ENCODE measurements at regions not wholly inside any gene's neighbourhood (a gene's known extent, or its start where the extent isn't known, plus 50 kb on each side); places are given as distances from the start of the nearest gene placed in this dataset.
"Not testable (repeated sequence)": the region's sequence is repeated elsewhere in the genome, so short reads cannot be mapped to it uniquely, and the experiment has no call there.

- DNase-seq (ENCODE audit: low read depth, low spot score) = no peak
Measured at GRCh38 chr2:14751581-14751980, 119.1 kb downstream of the LRATD1 start.

- no peak for DNase-seq (ENCODE audit: low read depth, low spot score)
Measured at GRCh38 chr2:14752295-14752694, 119.8 kb downstream of the LRATD1 start.

GRCh38 chr2:14756122-14756541, 123.6 kb downstream of the LRATD1 start:
- peak; percentile 51 for DNase-seq (ENCODE audit: low read depth, low spot score)

- peak; percentile 74 for DNase-seq (ENCODE audit: low read depth, low spot score)
Measured at GRCh38 chr2:14756981-14757657, 124.6 kb downstream of the LRATD1 start.

DNA sequence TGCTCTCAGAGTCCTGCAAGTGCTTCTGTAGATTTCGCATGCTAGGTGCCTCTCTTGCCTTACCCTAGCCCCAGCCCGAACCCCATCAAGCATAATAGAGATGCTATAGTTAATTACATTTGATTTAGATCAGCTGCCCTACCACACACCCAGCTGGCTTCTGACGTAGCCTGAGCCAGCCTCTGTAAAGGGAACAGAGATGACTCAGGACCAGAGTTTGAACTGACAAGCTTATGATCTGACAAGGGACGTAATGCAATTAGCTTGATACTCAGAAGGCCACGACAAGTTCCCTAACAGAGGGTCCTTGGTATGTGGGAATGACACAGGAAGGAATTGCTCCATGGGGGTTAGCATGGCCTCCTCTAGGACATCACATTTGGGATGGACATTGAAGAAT, 126.6 kb downstream of the LRATD1 start:
- DNase-seq (ENCODE audit: low read depth, low spot score) = no peak

DNA sequence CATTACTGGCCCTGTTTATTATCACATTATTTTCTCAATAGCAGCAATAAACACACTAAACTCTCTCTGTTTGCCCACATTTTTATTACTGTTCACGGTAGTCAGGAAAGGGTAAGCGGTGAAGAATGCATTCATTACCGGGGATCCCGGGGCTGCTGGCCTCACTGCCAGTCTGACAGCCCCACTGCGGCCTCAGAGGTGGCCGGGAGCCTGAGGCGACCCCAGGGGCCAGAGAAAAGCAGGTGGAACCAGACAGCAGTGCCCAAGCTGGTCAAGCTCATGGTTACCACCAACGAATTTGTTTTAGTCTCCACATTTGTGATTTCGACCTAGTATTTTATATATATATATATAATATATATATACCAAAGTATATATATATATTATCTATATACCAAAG, 127.7 kb downstream of the LRATD1 start:
- no peak for DNase-seq (ENCODE audit: low read depth, low spot score)

- no peak for DNase-seq (ENCODE audit: low read depth, low spot score)
Measured at GRCh38 chr2:14761118-14761517, 128.6 kb downstream of the LRATD1 start.

DNA sequence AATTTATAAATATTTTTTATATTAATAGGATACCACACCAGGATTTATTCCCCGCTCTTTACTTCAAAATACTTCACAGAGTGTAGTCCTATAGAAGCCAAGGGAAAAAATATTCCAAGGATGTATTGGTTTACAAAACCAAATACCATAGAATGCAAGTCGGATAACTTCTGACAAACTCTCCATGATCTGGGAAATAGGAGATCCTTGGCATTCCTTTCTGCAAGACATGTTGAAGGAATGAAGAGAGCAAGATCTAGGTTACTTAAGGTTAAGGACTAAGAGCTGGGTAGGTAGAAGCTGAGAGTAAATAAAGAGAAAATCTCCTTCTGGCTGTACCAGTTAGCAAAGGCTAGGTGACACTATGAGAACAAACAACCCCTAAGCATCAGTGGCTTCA, 141.2 kb downstream of the LRATD1 start:
- DNase-seq (ENCODE audit: low read depth, low spot score) = peak; percentile 21

- no peak for DNase-seq (ENCODE audit: low read depth, low spot score)
Measured at GRCh38 chr2:14774436-14774968, 142.0 kb downstream of the LRATD1 start.

- DNase-seq (ENCODE audit: low read depth, low spot score) = no peak
Measured at GRCh38 chr2:14776216-14776615, 143.7 kb downstream of the LRATD1 start.

GRCh38 chr2:14778015-14778414, 145.5 kb downstream of the LRATD1 start:
- peak; percentile 61 for DNase-seq (ENCODE audit: low read depth, low spot score)

- DNase-seq (ENCODE audit: low read depth, low spot score) = peak; percentile 31
Measured at GRCh38 chr2:14779252-14779651, 146.7 kb downstream of the LRATD1 start.

DNA sequence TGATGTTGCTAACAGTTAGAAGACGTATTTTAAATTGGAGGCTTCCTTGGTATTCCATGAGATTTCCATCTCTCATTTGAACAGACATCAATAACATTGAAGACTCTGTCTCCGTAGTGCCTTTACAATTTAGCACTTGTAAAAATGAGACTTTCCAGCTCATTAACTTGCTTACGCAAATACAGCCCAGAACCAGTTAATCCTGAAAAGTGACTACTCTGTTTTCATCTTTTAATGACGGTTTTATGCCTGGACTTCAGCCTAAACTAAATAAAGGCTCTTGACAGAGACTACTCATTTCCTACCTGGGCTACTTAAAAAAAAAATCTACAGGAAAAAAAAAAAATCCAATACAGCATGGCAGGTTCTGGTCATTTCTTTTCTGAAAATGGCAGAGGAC, 148.6 kb downstream of the LRATD1 start:
- no peak for DNase-seq (ENCODE audit: low read depth, low spot score)

GRCh38 chr2:14788814-14789213, 156.3 kb downstream of the LRATD1 start:
- DNase-seq (ENCODE audit: low read depth, low spot score) = not testable (repeated sequence)

DNA sequence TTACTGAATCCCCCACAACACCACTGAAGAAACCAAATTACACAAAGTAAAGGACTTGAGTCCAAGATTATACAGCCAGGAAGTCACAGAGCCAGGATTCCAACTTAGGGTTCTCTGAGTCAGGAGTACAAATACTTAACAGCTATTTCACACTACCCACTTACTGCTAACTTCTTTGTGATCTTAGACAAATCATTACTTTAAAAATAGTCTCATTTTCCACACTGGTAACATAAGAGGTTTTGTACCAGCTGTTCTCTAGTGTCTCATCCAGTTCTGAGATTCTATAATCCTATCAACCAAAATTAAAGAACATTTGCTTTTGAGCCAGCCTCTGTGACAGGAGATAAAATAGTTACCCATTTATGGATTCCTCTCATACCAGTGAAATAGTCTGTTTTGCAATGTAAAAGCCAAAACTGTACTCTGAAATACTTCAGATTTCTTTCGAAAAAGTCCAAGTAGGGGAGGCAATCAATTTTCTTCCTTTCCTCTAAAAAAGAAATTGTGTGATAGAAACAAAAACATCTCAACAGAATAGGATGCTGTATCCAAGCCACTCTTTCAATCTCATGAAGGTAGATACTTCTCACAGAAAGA, 157.6 kb downstream of the LRATD1 start:
- DNase-seq (ENCODE audit: low read depth, low spot score) = peak; percentile 24

DNA sequence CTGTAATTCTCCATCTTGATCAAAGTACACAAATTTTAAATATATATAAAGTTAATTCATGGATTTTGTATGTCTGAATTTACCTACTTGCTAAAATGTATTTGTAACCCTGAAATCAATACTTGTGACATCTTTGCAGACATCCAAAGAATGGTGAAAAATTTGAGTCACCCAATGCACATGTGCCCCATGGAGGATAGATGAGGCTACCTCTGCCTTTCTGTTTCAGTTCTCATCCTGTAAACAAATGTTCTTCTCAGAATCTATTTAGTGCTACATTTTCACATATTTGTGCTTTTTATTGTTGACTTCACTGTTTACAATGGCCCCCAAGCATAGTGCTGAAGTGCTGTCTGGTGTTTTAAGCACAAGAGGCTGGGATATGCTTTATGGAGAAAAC, 171.5 kb downstream of the LRATD1 start:
- no peak for DNase-seq (ENCODE audit: low read depth, low spot score)

- DNase-seq (ENCODE audit: low read depth, low spot score) = no peak
Measured at GRCh38 chr2:14804902-14805301, 172.4 kb downstream of the LRATD1 start.

GRCh38 chr2:14806613-14807012, 174.1 kb downstream of the LRATD1 start:
- DNase-seq (ENCODE audit: low read depth, low spot score) = no peak

DNA sequence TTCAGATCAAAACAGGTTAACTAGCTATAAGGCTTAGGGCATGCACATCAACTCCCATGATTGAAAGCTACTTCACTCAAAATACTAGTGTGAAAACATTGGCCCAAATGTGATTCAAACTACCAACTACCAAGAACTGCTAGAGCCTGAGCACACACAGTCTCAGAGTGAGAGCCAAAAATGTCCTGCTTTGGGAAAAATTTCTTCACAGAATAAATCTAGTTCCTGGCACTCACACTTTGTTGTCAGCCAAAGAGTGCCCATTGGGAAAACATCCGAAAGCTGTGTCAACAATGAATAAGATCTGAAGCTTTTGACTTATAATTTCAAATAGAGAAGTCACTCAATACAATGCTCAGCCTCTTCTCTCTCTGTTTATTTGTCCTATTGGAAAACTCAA, 182.7 kb downstream of the LRATD1 start:
- no peak for DNase-seq (ENCODE audit: low read depth, low spot score)

GRCh38 chr2:14816069-14817060, 183.8 kb downstream of the LRATD1 start:
- DNase-seq (ENCODE audit: low read depth, low spot score) = no peak

GRCh38 chr2:14817848-14818247, 185.3 kb downstream of the LRATD1 start:
- no peak for DNase-seq (ENCODE audit: low read depth, low spot score)

- no peak for DNase-seq (ENCODE audit: low read depth, low spot score)
Measured at GRCh38 chr2:14826518-14826917, 194.0 kb downstream of the LRATD1 start.

Measured in astrocyte of the hippocampus (primary cell).